ENCODE measurements at regions not wholly inside any gene's neighbourhood (a gene's known extent, or its start where the extent isn't known, plus 50 kb on each side); places are given as distances from the start of the nearest gene placed in this dataset.

DNA sequence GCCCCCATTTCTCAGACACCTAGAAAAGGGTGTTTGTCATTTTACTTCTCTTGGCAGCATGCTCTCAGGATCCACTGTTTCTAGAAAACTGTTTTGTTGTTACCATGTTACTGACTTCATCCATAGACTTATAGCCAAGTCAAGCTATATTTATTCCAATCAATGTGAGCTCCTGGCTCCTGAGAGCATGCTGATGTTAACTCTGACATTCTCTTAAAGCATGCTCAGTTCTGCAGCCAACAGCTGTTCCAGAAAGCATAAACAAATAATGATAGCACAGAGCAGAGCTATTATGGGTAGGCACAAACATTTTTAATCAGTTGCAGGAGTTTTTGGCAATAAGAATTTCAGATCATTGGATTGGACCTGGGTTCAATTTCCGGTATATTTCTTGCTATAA, 92.4 kb upstream of the CEP85L start:
- no peak for TF ChIP-seq EZH2 (IDR thresholded peaks at IDR 0.05; ENCODE audit: insufficient read depth, poor library complexity, severe bottlenecking)
- TF ChIP-seq EZH2phosphoT487 (IDR thresholded peaks at IDR 0.05; ENCODE audit: insufficient read depth, low read depth), result no peak

Data from GM23248 (cell line).